Pancreas (tissue), 10 donors: ENCODE measurements at regions not wholly inside any gene's neighbourhood (a gene's known extent, or its start where the extent isn't known, plus 50 kb on each side); places are given as distances from the start of the nearest gene placed in this dataset.
"Not testable (repeated sequence)": the region's sequence is repeated elsewhere in the genome, so short reads cannot be mapped to it uniquely, and the experiment has no call there.

Experiments used
- ATAC-seq, 4 donors: fragments of 200-7000 bp; cut with Tn5 transposase; one replicate each; pipeline versions ENCODE4 v1.8.0 to v1.9.1; 2020; ENCODE audit warnings: mild to moderate bottlenecking in 4 of 4, moderate library complexity in 4 of 4
- DNase-seq, 6 donors: peaks; one replicate each; pipeline ENCODE4 v3.0.0-alpha.2; 2020
- FAIRE-seq: peaks from 2 replicates; lab custom pipeline; 2012; peaks lifted over from hg19 to GRCh38; lab: Jason Lieb, UNC
- H3K27ac ChIP-seq, 4 donors: fragments of 200-600 bp; sonication (generic); 1 replicate in 3 of 4; 2 replicates in 1 of 4; pipeline versions ENCODE4 v1.5.0 to v1.8.0; 2020
- H3K27me3 ChIP-seq, 4 donors: fragments of 200-600 bp; one replicate each; pipeline ENCODE4 v1.8.0; 2021
- H3K36me3 ChIP-seq, 3 donors: fragments of 200-600 bp; sonication (generic) in 1 of 3; one replicate each; pipeline versions ENCODE4 v1.5.0 to v1.8.0; 2020 to 2021
- H3K4me1 ChIP-seq, 3 donors: fragments of 200-600 bp; one replicate each; pipeline ENCODE4 v1.8.0; 2021
- H3K4me3 ChIP-seq, 4 donors: fragments of 200-600 bp; sonication (generic) in 2 of 4; one replicate each; pipeline versions ENCODE4 v1.5.0 to v1.8.0; 2020 to 2021
- H3K9me3 ChIP-seq, 4 donors: fragments of 200-600 bp; one replicate each; pipeline ENCODE4 v1.8.0; 2021
- WGBS, 2 donors: extraction: QIAGEN DNeasy Blood & Tissue Kit; methylation state at CpG; one replicate each; pipeline ENCODE4 v1.1.7; 2013; 5-methylcytosine and 5-hydroxymethylcytosine counted together
- intact Hi-C, 3 donors: fragments of 100-400 bp; cut with DNase I; formaldehyde crosslinking; loops; one replicate each; pipeline versions ENCODE4 v1.11.1 to v1.14.2; 2022
- TF ChIP-seq, protein P1 (sequence below), 4 donors: fragments of 200-600 bp; sonication (generic) in 3 of 4; IDR thresholded peaks; one replicate each; pipeline versions ENCODE4 v1.5.0 to v1.8.0; 2021; ENCODE audit warnings: antibody characterized with exemption in 4 of 4
- donor health status: healthy with polysubstance abuse.
- donor health status: DM: no; HTN: no; CAD: no; lungs with moderate emphysema.
- donor health status: DM: no; HTN: no; CAD: no.
- donor health status: control.
- donor health status: control.
- donor health status: Bipolar disorder and iron deficiency.
- donor health status: DM: yes; HTN: yes; CAD: no.
- donor health status: DM: no; HTN: no; CAD: no.
- donor health status: DM: no; HTN: no; CAD: no.
- donor health status: DM: yes; HTN: yes; CAD: no.

DNA sequence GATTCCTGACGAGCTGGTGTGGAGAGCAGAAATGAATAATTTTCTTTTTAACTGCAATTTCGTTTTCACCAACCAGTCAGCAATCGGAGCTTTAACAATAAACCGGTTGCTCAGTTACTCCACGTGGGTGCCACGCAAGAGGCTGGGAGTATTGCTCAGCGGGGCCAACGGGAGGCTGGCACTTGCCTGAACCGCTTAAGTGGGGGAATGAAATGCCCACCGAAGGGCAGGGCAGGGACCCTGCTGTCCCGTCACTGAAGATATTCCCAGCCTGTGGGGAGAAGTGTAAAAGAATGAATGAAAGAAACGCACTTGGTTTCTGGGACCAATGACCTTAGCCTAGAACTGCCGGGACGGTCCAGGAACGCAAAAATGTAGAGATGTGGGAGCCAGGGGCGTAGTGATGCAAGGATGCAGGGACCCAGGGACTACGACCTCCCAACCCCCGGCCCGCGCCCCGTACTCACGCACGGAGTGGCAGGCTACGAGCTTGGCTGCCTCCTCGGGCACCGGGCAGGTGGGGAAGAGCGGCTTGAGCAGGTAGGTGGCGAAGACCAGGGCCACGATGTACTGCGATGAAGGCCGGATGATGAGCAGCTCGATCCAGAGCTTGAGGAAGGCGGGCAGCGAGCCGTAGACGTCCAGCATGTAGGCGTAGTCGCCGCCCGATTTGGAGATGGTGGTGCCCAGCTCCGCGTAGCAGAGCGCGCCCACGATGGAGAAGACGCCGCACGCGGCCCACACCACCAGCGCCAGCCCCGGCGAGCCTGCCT is 79.8 kb upstream of the METTL9 start:
- H3K27me3 ChIP-seq, intact Hi-C loops, FAIRE-seq, H3K4me1 ChIP-seq, H3K9me3 ChIP-seq, H3K36me3 ChIP-seq: not testable (repeated sequence)
- ATAC-seq (peak; percentile 4 to 46 (median 30)), DNase-seq (peak in 1 of 6 donors; percentile 64)
- peak overlapping the region; percentile 55 to 75 (median 61) for H3K4me3 ChIP-seq
- H3K27ac ChIP-seq: peak overlapping the region in 3 of 4 donors; percentile 28 to 70 (median 58)
- 5 to 8% methylated on average over 27 to 39 of the region's 52 CpGs for WGBS, 2 donors

DNA sequence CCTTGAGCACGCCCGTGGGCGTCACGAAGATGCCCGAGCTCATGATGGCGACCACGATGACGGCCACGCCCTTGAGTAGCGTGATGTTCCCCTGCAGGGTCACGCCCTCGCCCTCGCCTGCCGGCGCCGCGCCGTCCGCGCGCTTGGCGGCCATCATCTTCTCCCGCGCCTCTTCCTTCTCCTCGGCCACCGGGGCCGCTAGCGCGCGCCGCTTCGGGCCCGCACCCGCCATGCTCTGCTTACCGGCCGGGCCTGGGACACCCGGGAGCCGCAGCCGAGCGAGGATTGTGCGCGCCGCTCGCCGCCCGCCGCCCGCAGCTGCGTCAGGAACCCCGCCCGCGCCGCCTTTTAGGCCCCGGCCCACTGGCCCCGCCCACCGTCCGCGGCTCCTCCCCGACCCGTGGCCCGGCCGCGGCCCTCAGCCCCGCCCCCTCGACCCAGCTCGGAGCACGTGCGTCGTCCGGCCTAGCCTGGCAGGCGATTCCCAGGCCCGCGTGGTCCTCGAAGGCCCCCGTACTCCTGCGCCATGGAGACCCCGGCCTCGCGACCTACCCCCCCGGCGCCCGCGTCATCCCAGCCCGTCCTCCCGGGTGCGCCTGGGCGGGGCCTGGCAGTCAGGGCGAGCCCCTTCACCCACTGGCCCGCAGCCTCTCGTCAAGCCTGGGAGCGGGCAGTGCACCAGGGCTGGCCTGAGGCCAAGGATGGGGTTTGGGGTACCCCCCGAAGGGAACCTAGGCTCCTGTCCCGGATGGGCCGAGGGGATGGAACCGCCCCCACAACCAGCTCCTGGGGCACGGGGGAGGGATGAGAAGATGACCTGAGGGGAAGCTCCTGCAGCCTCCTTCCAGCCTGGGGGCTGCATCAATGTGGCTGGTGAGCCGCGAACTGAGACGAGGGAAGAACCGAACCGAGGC is 79.0 kb upstream of the METTL9 start:
- H3K9me3 ChIP-seq, intact Hi-C loops, H3K4me1 ChIP-seq, FAIRE-seq, H3K27me3 ChIP-seq, H3K36me3 ChIP-seq: not testable (repeated sequence)
- peak; percentile 90 to 98 (median 96) for DNase-seq
- Histone ChIP-seq H3K27ac (peak overlapping the region; percentile 28 to 70 (median 47)), H3K4me3 (peak overlapping the region; percentile 55 to 75 (median 61))
- peak; percentile 84 to 89 (median 87) for ATAC-seq
- 7 to 11% methylated on average over 95 to 98 of the region's 101 CpGs for whole genome bisulfite sequencing, 2 donors

DNA sequence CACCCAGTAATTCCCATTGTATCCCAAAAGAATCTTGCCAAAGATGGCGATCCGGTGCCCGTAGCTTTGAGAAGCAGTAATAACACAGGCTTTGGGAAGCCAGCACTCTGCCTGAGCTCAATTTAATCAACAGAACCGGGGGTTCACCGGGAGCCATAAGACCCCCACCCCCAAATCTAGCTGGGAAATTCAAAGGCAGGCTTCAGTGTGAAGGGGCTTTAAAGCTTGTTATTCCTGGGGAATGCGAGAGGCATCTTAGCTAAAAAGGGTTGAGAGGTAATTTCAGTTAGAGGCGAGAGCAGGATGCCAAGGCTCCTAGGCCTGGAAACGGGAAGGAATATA is 78.4 kb upstream of the METTL9 start:
- DNase-seq, H3K4me1 ChIP-seq, H3K27me3 ChIP-seq, H3K36me3 ChIP-seq, intact Hi-C loops, ATAC-seq, H3K9me3 ChIP-seq, H3K4me3 ChIP-seq, FAIRE-seq, H3K27ac ChIP-seq: not testable (repeated sequence)
- WGBS, 2 donors: 86 to 91% methylated on average over 7 of the region's 8 CpGs

DNA sequence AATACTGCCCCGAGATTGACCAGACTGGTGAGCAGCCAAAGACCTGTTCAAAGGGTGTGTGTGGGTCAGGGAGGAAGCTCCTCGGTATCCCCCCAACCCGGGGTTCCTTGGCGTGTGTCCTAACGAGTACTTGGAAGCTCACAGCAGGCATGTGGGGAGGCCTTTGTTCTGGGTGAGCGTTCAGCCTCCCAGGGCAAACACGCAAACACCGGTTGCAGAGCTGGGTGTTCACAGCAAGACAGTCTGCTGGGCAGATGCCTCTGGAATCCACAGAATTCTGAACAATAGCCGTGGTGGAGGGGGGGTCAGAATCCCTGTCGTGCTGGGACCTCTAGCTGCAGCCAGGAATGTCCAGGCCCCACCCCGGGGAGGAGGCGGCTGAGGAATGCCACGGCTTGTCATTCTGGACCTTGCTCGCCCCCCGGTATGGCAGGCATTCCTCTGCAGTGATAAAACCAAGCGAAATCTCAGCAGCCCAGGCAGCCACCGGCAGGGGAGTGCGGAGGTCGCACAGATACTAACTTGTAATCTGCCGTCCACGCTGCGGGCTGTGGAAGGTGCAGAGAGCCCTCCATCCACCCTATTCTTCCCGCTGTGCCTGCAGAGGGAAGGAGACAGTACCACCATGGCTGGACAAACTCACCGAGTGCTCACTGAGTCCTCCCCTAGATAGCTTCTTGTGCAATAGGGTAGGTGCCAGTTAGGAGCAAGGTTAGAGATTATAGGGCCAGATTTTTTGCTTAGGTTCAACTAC is 77.8 kb upstream of the METTL9 start:
- not testable (repeated sequence) for H3K27ac ChIP-seq, H3K4me3 ChIP-seq
- DNase-seq: peak in 2 of 6 donors; percentile 10 to 64

DNA sequence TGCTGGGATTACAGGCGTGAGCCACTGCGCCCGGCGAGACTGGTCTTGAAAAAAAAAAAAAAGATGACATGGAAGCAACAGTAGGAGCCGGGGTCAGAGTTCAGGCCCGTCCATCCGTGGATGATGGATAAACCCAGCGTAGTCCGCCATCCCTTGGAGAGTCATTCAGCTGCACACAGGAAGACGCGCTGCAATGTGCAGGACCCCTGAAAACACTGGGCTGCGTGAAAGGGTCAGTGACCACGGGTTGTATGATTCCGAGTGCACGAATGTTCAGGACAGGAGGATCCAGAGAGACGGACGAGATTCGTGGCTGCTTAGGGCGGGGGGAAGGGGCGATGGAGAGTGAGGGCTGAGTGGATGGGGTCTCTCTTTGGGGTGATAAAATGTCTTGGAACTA is 76.5 kb upstream of the METTL9 start:
- intact Hi-C loops, H3K4me1 ChIP-seq, H3K9me3 ChIP-seq, H3K4me3 ChIP-seq, H3K36me3 ChIP-seq, FAIRE-seq, H3K27me3 ChIP-seq, H3K27ac ChIP-seq, ATAC-seq: not testable (repeated sequence)
- DNase-seq: peak in 1 of 6 donors; percentile 46
- 91 to 92% methylated on average over 20 of the region's 20 CpGs for WGBS, 2 donors

More for the DNA sequence above, 77.8 kb upstream of the METTL9 start:
- H3K27me3 ChIP-seq, H3K9me3 ChIP-seq, ATAC-seq, intact Hi-C loops, FAIRE-seq, H3K36me3 ChIP-seq, H3K4me1 ChIP-seq: not testable (repeated sequence)
- WGBS, 2 donors: 65 to 78% methylated on average over 24 of the region's 24 CpGs

DNA sequence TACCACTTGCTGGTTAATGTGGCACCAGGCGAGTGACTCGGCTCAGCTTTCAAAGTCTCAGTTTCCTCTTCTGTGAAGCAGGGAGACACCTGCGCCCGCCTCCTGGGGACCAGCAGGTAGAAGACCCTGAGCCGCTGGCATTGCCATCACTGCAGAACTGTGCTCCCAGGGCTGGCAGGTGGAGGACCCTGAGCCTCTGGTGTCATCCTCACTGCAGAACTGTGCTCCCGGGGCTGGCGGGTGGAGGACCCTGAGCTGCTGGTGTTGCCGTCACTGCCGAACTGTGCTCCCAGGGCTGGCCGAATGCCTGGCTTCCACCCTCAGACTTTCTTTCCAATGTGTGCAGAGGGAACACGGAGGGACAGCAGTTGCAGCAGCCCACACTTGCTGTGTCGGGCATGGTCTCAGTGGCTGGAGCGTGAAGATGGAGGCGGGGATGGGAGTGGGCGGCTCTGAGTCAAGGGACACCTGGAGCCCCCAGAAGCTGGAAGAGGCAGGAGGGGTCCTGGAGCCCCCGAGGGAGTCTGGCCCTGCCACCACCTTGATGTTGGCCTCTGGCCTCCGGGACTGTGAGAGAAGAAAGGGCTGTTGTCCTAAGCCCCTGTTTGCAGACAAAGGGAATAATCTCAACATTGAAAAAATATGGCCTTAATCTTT is 75.8 kb upstream of the METTL9 start:
- intact Hi-C loops: no loop called here
- FAIRE-seq: no peak
- Histone ChIP-seq H3K9me3 (no peaks in the 10 kb centered on the region), H3K27me3 (no peaks in the 10 kb centered on the region), H3K4me1 (no peaks in the 10 kb centered on the region), H3K27ac (no peak overlapping the region), H3K36me3 (no peaks in the 10 kb centered on the region), H3K4me3 (no peak overlapping the region)
- no peak for ATAC-seq
- 84 to 87% methylated on average over 17 of the region's 17 CpGs for WGBS, 2 donors
- TF ChIP-seq, protein P1, sequence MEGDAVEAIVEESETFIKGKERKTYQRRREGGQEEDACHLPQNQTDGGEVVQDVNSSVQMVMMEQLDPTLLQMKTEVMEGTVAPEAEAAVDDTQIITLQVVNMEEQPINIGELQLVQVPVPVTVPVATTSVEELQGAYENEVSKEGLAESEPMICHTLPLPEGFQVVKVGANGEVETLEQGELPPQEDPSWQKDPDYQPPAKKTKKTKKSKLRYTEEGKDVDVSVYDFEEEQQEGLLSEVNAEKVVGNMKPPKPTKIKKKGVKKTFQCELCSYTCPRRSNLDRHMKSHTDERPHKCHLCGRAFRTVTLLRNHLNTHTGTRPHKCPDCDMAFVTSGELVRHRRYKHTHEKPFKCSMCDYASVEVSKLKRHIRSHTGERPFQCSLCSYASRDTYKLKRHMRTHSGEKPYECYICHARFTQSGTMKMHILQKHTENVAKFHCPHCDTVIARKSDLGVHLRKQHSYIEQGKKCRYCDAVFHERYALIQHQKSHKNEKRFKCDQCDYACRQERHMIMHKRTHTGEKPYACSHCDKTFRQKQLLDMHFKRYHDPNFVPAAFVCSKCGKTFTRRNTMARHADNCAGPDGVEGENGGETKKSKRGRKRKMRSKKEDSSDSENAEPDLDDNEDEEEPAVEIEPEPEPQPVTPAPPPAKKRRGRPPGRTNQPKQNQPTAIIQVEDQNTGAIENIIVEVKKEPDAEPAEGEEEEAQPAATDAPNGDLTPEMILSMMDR (IDR thresholded peaks at IDR 0.05): no peak
- DNase-seq: peak in 1 of 6 donors; percentile 79
